ENCODE measurements at regions not wholly inside any gene's neighbourhood (a gene's known extent, or its start where the extent isn't known, plus 50 kb on each side); places are given as distances from the start of the nearest gene placed in this dataset.

- no peak for ATAC-seq (ENCODE audit: low FRiP score)
- whole genome bisulfite sequencing, 2 donors, result 16 to 26% methylated on average over 1 of the region's 1 CpG
- no peak for DNase-seq
- Histone ChIP-seq H3K36me3 (ENCODE audit: control insufficient read depth in 1 of 2, insufficient read depth in 2 of 2, low read length in 1 of 2) (no peaks in the 10 kb centered on the region), H3K4me1 (ENCODE audit: control insufficient read depth in 1 of 2, insufficient read depth in 2 of 2, low read length in 2 of 2) (no peaks in the 10 kb centered on the region), H3K4me3 (ENCODE audit: low read length in 2 of 2) (no peak overlapping the region), H3K27me3 (ENCODE audit: control insufficient read depth in 1 of 2, insufficient read depth in 2 of 2, low read length in 1 of 2) (no peaks in the 10 kb centered on the region), H3K9me3 (ENCODE audit: control insufficient read depth, low read length) (no peaks in the 10 kb centered on the region), H3K27ac (ENCODE audit: low read depth in 1 of 2, low read length in 2 of 2) (no peak overlapping the region)
- intact Hi-C loops (cut with DNase I), result no loop called here
Observed at GRCh38 chr12:97005174-97005573, 98.1 kb downstream of the NEDD1 start.

- Histone ChIP-seq H3K27me3 (ENCODE audit: control insufficient read depth in 1 of 2, insufficient read depth in 2 of 2, low read length in 1 of 2) (no peaks in the 10 kb centered on the region), H3K4me3 (ENCODE audit: low read length in 2 of 2) (no peak overlapping the region), H3K9me3 (ENCODE audit: control insufficient read depth, low read length) (no peaks in the 10 kb centered on the region), H3K36me3 (ENCODE audit: control insufficient read depth in 1 of 2, insufficient read depth in 2 of 2, low read length in 1 of 2) (no peaks in the 10 kb centered on the region), H3K27ac (ENCODE audit: low read depth in 1 of 2, low read length in 2 of 2) (no peak overlapping the region), H3K4me1 (ENCODE audit: control insufficient read depth in 1 of 2, insufficient read depth in 2 of 2, low read length in 2 of 2) (no peaks in the 10 kb centered on the region)
- DNase-seq (no peak), ATAC-seq (ENCODE audit: low FRiP score) (no peak)
- 84 to 90% methylated on average over 3 of the region's 3 CpGs for WGBS, 2 donors
- intact Hi-C loops (cut with DNase I), result no loop called here
Observed at GRCh38 chr12:97005646-97006045, 98.6 kb downstream of the NEDD1 start.

- DNase-seq (no peak), ATAC-seq (ENCODE audit: low FRiP score) (no peak)
- Histone ChIP-seq H3K27ac (ENCODE audit: low read depth in 1 of 2, low read length in 2 of 2) (no peak overlapping the region), H3K36me3 (ENCODE audit: control insufficient read depth in 1 of 2, insufficient read depth in 2 of 2, low read length in 1 of 2) (no peaks in the 10 kb centered on the region), H3K27me3 (ENCODE audit: control insufficient read depth in 1 of 2, insufficient read depth in 2 of 2, low read length in 1 of 2) (no peaks in the 10 kb centered on the region), H3K4me3 (ENCODE audit: low read length in 2 of 2) (no peak overlapping the region), H3K9me3 (ENCODE audit: control insufficient read depth, low read length) (no peaks in the 10 kb centered on the region), H3K4me1 (ENCODE audit: control insufficient read depth in 1 of 2, insufficient read depth in 2 of 2, low read length in 2 of 2) (no peaks in the 10 kb centered on the region)
- intact Hi-C loops (cut with DNase I), result no loop called here
- WGBS, 2 donors, result 88 to 90% methylated on average over 2 of the region's 2 CpGs
Observed at GRCh38 chr12:97006585-97006984, 99.5 kb downstream of the NEDD1 start.

- no peaks in the 10 kb centered on the region for H3K36me3 ChIP-seq (ENCODE audit: control insufficient read depth in 1 of 2, insufficient read depth in 2 of 2, low read length in 1 of 2)
- no peak overlapping the region for H3K27ac ChIP-seq (ENCODE audit: low read depth in 1 of 2, low read length in 2 of 2)
- DNase-seq, result no peak
- peaks cover 2% of the 10 kb centered on the region for H3K9me3 ChIP-seq (ENCODE audit: control insufficient read depth, low read length)
- intact Hi-C loops (cut with DNase I), result no loop called here
- no peaks in the 10 kb centered on the region for H3K27me3 ChIP-seq (ENCODE audit: control insufficient read depth in 1 of 2, insufficient read depth in 2 of 2, low read length in 1 of 2)
- no peak overlapping the region for H3K4me3 ChIP-seq (ENCODE audit: low read length in 2 of 2)
- no peaks in the 10 kb centered on the region for H3K4me1 ChIP-seq (ENCODE audit: control insufficient read depth in 1 of 2, insufficient read depth in 2 of 2, low read length in 2 of 2)
- 86 to 93% methylated on average over 1 of the region's 1 CpG for WGBS, 2 donors
- ATAC-seq (ENCODE audit: low FRiP score), result no peak
Observed at GRCh38 chr12:97016163-97016562, 109.1 kb downstream of the NEDD1 start.

GRCh38 chr12:97017213-97017612 is 110.2 kb downstream of the NEDD1 start:
- peaks cover 2% of the 10 kb centered on the region for H3K9me3 ChIP-seq (ENCODE audit: control insufficient read depth, low read length)

GRCh38 chr12:97022536-97023230 is 115.6 kb downstream of the NEDD1 start:
- 81% methylated on average over 4 of the region's 4 CpGs for WGBS, 2 donors
- ATAC-seq (ENCODE audit: low FRiP score) (no peak), DNase-seq (no peak)
- Histone ChIP-seq H3K27ac (ENCODE audit: low read depth in 1 of 2, low read length in 2 of 2) (no peak overlapping the region), H3K36me3 (ENCODE audit: control insufficient read depth in 1 of 2, insufficient read depth in 2 of 2, low read length in 1 of 2) (no peaks in the 10 kb centered on the region), H3K4me3 (ENCODE audit: low read length in 2 of 2) (no peak overlapping the region), H3K9me3 (ENCODE audit: control insufficient read depth, low read length) (no peaks in the 10 kb centered on the region), H3K27me3 (ENCODE audit: control insufficient read depth in 1 of 2, insufficient read depth in 2 of 2, low read length in 1 of 2) (no peaks in the 10 kb centered on the region), H3K4me1 (ENCODE audit: control insufficient read depth in 1 of 2, insufficient read depth in 2 of 2, low read length in 2 of 2) (no peaks in the 10 kb centered on the region)
- intact Hi-C loops (cut with DNase I), result no loop called here

More at GRCh38 chr12:97017213-97017612, 110.2 kb downstream of the NEDD1 start:
- intact Hi-C loops (cut with DNase I), result no loop called here
- H3K4me3 ChIP-seq (ENCODE audit: low read length in 2 of 2), result no peak overlapping the region
- H3K27ac ChIP-seq (ENCODE audit: low read depth in 1 of 2, low read length in 2 of 2), result no peak overlapping the region
- no peak for DNase-seq
- no peaks in the 10 kb centered on the region for H3K27me3 ChIP-seq (ENCODE audit: control insufficient read depth in 1 of 2, insufficient read depth in 2 of 2, low read length in 1 of 2)
- no peaks in the 10 kb centered on the region for H3K4me1 ChIP-seq (ENCODE audit: control insufficient read depth in 1 of 2, insufficient read depth in 2 of 2, low read length in 2 of 2)
- no peak for ATAC-seq (ENCODE audit: low FRiP score)
- no peaks in the 10 kb centered on the region for H3K36me3 ChIP-seq (ENCODE audit: control insufficient read depth in 1 of 2, insufficient read depth in 2 of 2, low read length in 1 of 2)
- WGBS, 2 donors, result 73 to 76% methylated on average over 3 of the region's 3 CpGs

GRCh38 chr12:97024393-97024792 is 117.3 kb downstream of the NEDD1 start:
- Histone ChIP-seq H3K9me3 (ENCODE audit: control insufficient read depth, low read length) (no peaks in the 10 kb centered on the region), H3K4me3 (ENCODE audit: low read length in 2 of 2) (no peak overlapping the region), H3K36me3 (ENCODE audit: control insufficient read depth in 1 of 2, insufficient read depth in 2 of 2, low read length in 1 of 2) (no peaks in the 10 kb centered on the region), H3K27me3 (ENCODE audit: control insufficient read depth in 1 of 2, insufficient read depth in 2 of 2, low read length in 1 of 2) (no peaks in the 10 kb centered on the region), H3K27ac (ENCODE audit: low read depth in 1 of 2, low read length in 2 of 2) (no peak overlapping the region), H3K4me1 (ENCODE audit: control insufficient read depth in 1 of 2, insufficient read depth in 2 of 2, low read length in 2 of 2) (no peaks in the 10 kb centered on the region)
- no peak for ATAC-seq (ENCODE audit: low FRiP score)
- 77 to 84% methylated on average over 2 of the region's 2 CpGs for WGBS, 2 donors
- no peak for DNase-seq
- intact Hi-C loops (cut with DNase I), result no loop called here

GRCh38 chr12:97026901-97027300 is 119.8 kb downstream of the NEDD1 start:
- ATAC-seq (ENCODE audit: low FRiP score) (no peak), DNase-seq (no peak)
- intact Hi-C loops (cut with DNase I), result no loop called here
- no peaks in the 10 kb centered on the region for H3K27me3 ChIP-seq (ENCODE audit: control insufficient read depth in 1 of 2, insufficient read depth in 2 of 2, low read length in 1 of 2)
- no peaks in the 10 kb centered on the region for H3K36me3 ChIP-seq (ENCODE audit: control insufficient read depth in 1 of 2, insufficient read depth in 2 of 2, low read length in 1 of 2)
- no peak overlapping the region for H3K27ac ChIP-seq (ENCODE audit: low read depth in 1 of 2, low read length in 2 of 2)
- no peaks in the 10 kb centered on the region for H3K9me3 ChIP-seq (ENCODE audit: control insufficient read depth, low read length)
- no peaks in the 10 kb centered on the region for H3K4me1 ChIP-seq (ENCODE audit: control insufficient read depth in 1 of 2, insufficient read depth in 2 of 2, low read length in 2 of 2)
- WGBS, 2 donors, result 86 to 88% methylated on average over 2 of the region's 2 CpGs
- no peak overlapping the region for H3K4me3 ChIP-seq (ENCODE audit: low read length in 2 of 2)

- Histone ChIP-seq H3K36me3 (ENCODE audit: control insufficient read depth in 1 of 2, insufficient read depth in 2 of 2, low read length in 1 of 2) (no peaks in the 10 kb centered on the region), H3K4me3 (ENCODE audit: low read length in 2 of 2) (no peak overlapping the region), H3K9me3 (ENCODE audit: control insufficient read depth, low read length) (no peaks in the 10 kb centered on the region), H3K27me3 (ENCODE audit: control insufficient read depth in 1 of 2, insufficient read depth in 2 of 2, low read length in 1 of 2) (no peaks in the 10 kb centered on the region), H3K4me1 (ENCODE audit: control insufficient read depth in 1 of 2, insufficient read depth in 2 of 2, low read length in 2 of 2) (no peaks in the 10 kb centered on the region), H3K27ac (ENCODE audit: low read depth in 1 of 2, low read length in 2 of 2) (no peak overlapping the region)
- intact Hi-C loops (cut with DNase I), result no loop called here
- DNase-seq, result no peak
- WGBS, 2 donors, result 83 to 87% methylated on average over 1 of the region's 1 CpG
- no peak for ATAC-seq (ENCODE audit: low FRiP score)
Observed at GRCh38 chr12:97027482-97027881, 120.4 kb downstream of the NEDD1 start.
